ENCODE measurements at regions not wholly inside any gene's neighbourhood (a gene's known extent, or its start where the extent isn't known, plus 50 kb on each side); places are given as distances from the start of the nearest gene placed in this dataset.
A peak's percentile ranks its signal among the peaks of the same experiment; 100 is the strongest.

GRCh38 chr12:100675432-100675831, 101.9 kb downstream of the GAS2L3 start:
- peak; percentile 84 for DNase-seq

- DNase-seq = no peak
Measured at GRCh38 chr12:100681074-100681473, 107.6 kb downstream of the GAS2L3 start.

DNA sequence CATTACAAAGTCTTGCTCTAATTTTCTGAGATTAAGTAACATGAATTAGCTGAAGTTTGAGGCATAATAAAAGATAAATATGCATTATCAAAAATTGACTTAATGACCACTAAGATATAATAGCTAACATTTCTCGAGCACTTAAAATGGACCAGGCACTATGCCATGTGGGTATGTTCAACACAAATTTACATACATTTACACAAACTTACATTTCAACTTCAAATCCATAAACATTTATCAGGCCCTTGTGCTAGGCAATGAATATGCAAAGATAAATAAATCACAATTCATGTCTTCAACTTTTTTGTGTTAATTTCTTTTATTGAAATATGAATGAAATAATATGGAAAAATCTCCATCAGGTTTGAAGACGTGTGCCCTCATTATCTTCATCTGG, 108.7 kb downstream of the GAS2L3 start:
- DNase-seq = no peak

DNA sequence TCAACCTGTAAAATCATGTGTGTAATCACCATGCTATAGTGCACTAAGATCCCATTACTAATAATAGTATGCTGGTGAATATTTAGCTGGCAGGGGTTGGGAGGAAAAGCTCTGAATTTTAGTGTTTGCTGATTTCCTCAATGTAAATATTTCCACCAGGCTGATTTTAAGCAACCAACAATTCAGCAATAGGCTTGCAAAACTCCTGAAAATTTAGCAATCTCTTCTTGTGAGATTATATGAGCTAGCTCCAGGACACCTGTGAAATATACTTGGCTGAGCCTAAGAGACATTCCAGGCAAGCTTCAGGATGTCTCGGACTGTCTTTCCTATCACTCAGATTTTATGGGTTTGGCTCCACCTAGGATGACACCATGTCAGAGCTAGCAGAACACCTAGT, 106.9 kb upstream of the ANO4 start:
- no peak for DNase-seq

DNA sequence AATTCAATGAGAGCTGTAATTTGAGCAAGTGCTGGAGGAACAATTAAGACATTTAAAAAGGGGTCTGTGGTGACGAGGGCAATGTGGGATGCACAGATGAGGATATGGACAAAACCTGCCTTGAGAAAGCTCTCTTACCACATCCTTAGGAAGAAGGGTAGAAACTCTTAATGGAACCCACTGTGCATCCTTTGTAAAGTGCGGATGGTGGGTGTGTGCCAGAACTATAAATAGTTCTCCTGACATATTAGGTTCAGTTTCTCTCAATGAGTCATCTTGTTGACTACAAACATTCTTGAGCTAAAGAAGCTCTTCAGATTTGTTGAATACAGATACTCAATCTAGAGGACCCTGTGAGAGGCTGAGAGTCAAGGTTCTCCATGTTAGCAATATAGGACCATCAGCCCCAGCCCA, 106.1 kb upstream of the ANO4 start:
- no peak for DNase-seq

- DNase-seq = no peak
Measured at GRCh38 chr12:100692502-100692901, 102.1 kb upstream of the ANO4 start.

DNA sequence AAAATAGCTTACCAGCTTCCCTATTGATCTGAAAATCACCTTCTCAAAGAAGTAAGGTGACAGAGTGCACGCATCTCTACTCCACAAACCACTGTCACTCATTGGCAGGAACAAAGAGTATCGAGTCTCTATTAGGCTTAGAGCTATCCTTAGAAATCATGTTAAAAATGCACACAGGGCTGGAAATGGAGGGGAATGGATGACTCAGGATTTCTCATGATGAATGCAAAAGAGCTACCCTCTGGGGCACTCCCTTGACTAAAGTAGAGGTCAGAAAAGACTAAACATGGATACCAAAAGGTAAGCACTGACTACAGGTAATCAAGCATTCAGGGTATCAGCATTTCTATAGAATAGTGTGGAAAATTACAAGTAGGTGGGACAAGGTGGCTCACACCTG, 96.1 kb upstream of the ANO4 start:
- no peak for DNase-seq

- DNase-seq = no peak
Measured at GRCh38 chr12:100699209-100699608, 95.4 kb upstream of the ANO4 start.

DNA sequence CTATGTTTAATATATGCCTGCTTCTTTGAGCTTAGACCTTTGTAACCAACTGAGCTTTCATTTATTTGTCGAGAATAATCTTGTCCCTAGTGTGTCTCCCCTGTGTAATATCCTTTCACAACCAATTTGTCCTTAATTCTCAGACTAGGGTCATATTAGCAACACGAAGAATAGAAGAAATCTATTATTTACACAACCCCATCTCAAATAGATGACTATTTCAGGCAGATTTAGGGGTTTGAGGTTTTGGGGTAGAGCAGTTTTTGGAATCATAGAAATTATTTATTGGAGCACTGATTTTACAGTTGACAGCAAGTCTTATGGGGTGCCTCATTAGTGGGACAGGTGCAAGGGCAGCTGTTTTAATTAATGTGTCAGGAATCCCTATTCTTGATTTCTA, 91.2 kb upstream of the ANO4 start:
- DNase-seq = no peak

DNA sequence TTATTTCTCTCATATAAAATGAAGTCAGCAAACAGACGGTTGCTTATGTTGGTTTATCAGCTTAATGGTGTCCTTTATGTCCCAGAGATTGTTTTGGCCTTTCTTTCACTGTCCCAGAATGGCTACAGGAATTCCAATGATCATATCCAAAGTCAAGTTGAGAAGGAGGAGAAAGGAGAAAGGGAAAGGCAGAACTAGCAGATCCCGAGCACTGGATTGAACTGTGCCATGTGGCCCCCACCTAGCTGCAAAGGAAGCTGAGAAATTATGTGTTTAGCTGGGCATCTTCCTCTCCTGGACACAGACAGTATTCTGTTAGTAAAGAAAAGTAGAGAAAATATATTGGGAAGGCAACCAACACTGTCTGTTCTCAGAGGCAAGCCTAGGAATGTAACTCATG, 90.7 kb upstream of the ANO4 start:
- no peak for DNase-seq

DNA sequence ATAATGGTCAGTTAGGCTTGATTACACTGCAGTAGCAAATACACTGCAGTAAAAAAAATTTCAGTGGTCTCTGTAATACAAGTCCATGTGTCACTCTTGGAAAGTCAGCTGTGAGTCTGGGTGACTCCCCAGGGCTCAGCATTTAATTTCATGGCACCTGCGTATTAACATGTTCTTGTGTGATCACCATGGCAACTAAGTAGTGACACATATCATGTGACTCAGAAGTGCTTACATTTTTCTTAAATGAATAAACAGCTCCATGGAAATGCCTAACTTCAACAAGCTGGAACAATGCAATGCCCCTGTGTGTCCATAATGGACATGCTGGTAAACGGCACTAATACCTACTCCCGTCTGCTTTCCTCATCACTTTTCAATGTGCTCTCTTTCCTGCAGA, 88.5 kb upstream of the ANO4 start:
- DNase-seq = peak; percentile 25

- no peak for DNase-seq
Measured at GRCh38 chr12:100708591-100708990, 86.0 kb upstream of the ANO4 start.

DNA sequence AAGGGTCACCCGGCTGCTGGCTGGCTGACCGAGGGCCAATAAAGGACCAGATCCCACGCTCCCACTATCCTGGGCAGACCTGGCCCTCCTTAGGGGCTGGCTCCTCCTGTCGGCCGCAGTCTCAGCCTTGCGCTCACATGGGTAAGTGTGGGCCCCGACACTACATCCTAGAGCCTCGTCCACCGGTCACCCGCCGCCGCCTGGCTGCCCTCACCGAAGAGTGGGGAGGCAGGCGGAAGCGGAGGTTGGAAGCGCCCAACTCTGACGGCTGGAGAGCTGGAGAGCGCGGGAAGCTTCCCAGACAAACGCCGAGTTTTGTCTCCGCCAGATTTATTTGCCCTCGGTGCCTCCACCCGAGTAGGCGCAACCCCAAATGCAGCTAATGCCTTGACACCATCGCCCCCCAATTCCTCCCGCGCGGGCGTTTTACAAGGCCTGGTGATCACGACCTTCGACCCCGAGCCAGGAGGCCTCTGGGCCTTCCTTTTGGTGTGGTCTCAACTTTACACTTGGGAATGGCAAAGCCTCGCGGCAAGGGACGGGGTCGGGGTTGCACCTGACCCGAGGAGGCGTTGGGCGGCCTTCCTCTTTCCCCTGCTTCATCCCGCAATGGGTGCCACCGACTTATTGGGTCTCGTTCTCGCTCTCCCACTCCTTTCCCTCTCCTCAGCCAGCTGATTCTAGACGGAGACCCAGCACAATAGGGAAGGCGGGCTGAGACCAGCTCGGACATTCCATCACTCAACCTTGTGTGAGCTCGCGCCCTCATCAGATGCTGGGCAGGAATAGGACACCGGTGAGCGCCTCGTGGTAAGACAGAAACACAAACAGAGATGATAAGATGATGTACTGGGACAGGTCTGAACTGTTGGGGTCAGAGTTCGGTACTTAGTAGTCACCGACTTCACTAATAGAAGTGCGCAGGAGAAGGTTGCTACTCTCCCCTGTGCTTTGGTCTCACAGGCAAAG, 78.3 kb upstream of the ANO4 start:
- DNase-seq = peak; percentile 5

- DNase-seq = peak; percentile 44
Measured at GRCh38 chr12:100716945-100717732, 77.4 kb upstream of the ANO4 start.

GRCh38 chr12:100717733-100718067, 76.9 kb upstream of the ANO4 start:
- no peak for DNase-seq

- DNase-seq = no peak
Measured at GRCh38 chr12:100718187-100718586, 76.4 kb upstream of the ANO4 start.

DNA sequence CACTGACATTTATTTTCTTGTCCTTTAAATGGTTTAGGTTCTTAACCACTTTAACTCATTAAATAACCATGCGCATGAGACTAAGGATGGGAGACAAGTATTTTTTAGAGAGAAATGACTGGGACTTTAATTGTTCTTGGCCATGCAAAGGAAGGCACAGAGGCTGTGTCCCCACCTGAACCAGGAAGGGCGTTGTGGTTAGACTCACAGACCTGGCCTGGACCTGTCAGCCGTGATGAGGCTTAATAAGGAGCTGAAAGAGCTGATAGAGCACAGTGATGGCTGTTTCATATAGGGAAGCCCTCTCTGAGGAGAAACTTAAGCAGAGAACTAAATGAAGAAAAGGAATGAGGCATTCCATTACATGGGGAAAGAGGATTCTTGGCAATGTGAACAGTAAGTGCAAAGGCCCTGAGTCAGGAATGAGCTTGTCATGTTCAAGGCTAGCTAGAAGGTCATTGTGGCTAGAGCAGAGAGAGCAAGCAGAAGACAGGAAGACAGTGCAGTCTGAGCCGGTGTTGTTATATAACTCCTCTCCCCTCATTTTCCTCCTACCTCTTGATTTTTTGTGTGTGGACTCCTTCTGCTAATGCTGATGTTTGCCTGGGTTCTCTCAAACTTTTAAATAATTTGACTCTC, 74.4 kb upstream of the ANO4 start:
- DNase-seq = no peak

- DNase-seq = no peak
Measured at GRCh38 chr12:100721169-100721568, 73.4 kb upstream of the ANO4 start.

GRCh38 chr12:100724071-100724470, 70.5 kb upstream of the ANO4 start:
- no peak for DNase-seq

- peak; percentile 29 for DNase-seq
Measured at GRCh38 chr12:100733817-100734593, 60.6 kb upstream of the ANO4 start.

DNA sequence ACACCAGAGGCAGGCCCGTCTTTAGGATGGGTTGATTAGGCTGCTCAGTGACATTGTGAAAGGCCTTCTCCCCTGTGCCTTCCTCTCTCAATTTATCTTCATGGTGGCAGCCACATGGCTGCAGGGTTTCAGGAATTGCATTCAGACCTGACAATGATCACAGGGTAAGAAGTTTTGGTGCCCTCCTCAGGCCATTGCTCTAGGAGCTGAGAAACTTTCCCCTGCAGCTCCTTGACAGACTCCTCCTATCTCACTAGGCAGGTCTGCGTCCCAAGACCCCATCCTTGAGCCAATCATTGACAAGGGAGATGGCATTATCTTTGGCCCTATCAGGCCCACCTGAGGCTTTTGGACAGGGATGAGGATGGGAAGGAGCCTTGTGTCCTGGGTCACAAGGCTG, 57.4 kb upstream of the ANO4 start:
- DNase-seq = no peak

GRCh38 chr12:100738086-100738485, 56.5 kb upstream of the ANO4 start:
- DNase-seq = no peak

Measured in tongue (tissue), 1 donor.